K562 (cell line): ENCODE measurements at regions not wholly inside any gene's neighbourhood (a gene's known extent, or its start where the extent isn't known, plus 50 kb on each side); places are given as distances from the start of the nearest gene placed in this dataset.

Source experiments
- ELF1 ChIP-seq: fragments of 200-800 bp; sonication (Bioruptor generic); IDR thresholded peaks from 2 replicates; pipeline ENCODE4 v1.6.1; 2016; ENCODE audit warnings: missing genetic modification characterization, missing compliant biosample characterization
- MAFK ChIP-seq: IDR thresholded peaks from 2 replicates; pipeline ENCODE4 v1.6.1; 2011; ENCODE audit warnings: low read length, improper control_type of control experiment
- POLR2A ChIP-seq: fragments of 450-650 bp; conservative IDR thresholded peaks from 2 replicates; pipeline ENCODE4 v1.6.1; 2016
- POLR2G ChIP-seq: fragments of 200-400 bp; formaldehyde crosslinking; IDR thresholded peaks from 2 replicates; pipeline ENCODE4 v1.6.1; 2017; ENCODE audit warnings: low read depth, mild to moderate bottlenecking, antibody characterized with exemption, low read length, moderate library complexity
- RBBP5 ChIP-seq: fragments of 200-600 bp; sonication (generic); IDR thresholded peaks from 2 replicates; pipeline ENCODE4 v1.6.1; 2012; ENCODE audit warnings: borderline replicate concordance, mild to moderate bottlenecking, low read length, control low read depth, inconsistent platforms; ENCODE audit not compliant: insufficient read depth, poor library complexity, severe bottlenecking
- SMARCB1 ChIP-seq: IDR thresholded peaks from 2 replicates; pipeline ENCODE4 v1.6.1; 2011; ENCODE audit warnings: improper control_type of control experiment, low read depth; ENCODE audit not compliant: insufficient read length
- SMC3 ChIP-seq: conservative IDR thresholded peaks from 2 replicates; pipeline ENCODE4 v1.6.1; 2011; ENCODE audit warnings: low read depth, low read length, improper control_type of control experiment; ENCODE audit not compliant: insufficient read depth
- ZNF780A ChIP-seq: fragments of 250-450 bp; sonication (Bioruptor Pico); IDR thresholded peaks from 2 replicates; pipeline ENCODE4 v1.5.0; 2021; ENCODE audit warnings: mild to moderate bottlenecking
- TF ChIP-seq, protein P1 (sequence below), 3 experiments: IDR thresholded peaks in 2 of 3; conservative IDR thresholded peaks in 1 of 3; 2 replicates each; pipeline ENCODE4 v1.5.1; 2011 to 2012; ENCODE audit warnings: low read length in 3 of 3, mild to moderate bottlenecking in 3 of 3, control low read depth in 2 of 3, improper control_type of control experiment in 1 of 3, inconsistent platforms in 1 of 3, low read depth in 1 of 3, mixed read lengths in 1 of 3, moderate library complexity in 1 of 3; ENCODE audit not compliant: insufficient read depth in 2 of 3
- TF ChIP-seq, protein P2 (sequence below): sonication (generic); formaldehyde crosslinking; IDR thresholded peaks from 2 replicates; pipeline ENCODE4 v1.9.0; 2022; ENCODE audit warnings: mild to moderate bottlenecking, missing genetic modification reagents

DNA sequence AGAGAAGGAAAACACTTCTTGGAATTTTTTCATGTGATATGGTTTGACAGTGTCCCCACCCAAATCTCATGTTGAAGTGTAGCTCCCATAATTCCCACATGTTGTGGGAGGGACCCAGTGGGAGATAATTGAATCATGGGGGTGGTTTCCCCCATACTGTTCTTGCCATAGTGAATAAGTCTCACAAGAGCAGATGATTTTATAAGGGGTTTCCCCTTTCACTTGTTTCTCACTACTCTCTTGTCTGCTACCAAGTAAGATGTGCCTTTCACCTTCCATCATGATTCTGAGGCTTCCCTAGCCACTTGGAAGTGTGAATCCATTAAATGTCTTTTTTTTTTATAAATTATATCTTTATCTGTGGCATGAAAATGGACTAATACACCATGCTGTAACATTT lies 250.7 kb downstream of the LPIN1 start:
- no peak for TF ChIP-seq ELF1 (tag)
- TF ChIP-seq, protein P1, sequence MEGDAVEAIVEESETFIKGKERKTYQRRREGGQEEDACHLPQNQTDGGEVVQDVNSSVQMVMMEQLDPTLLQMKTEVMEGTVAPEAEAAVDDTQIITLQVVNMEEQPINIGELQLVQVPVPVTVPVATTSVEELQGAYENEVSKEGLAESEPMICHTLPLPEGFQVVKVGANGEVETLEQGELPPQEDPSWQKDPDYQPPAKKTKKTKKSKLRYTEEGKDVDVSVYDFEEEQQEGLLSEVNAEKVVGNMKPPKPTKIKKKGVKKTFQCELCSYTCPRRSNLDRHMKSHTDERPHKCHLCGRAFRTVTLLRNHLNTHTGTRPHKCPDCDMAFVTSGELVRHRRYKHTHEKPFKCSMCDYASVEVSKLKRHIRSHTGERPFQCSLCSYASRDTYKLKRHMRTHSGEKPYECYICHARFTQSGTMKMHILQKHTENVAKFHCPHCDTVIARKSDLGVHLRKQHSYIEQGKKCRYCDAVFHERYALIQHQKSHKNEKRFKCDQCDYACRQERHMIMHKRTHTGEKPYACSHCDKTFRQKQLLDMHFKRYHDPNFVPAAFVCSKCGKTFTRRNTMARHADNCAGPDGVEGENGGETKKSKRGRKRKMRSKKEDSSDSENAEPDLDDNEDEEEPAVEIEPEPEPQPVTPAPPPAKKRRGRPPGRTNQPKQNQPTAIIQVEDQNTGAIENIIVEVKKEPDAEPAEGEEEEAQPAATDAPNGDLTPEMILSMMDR (IDR thresholded peaks at IDR 0.05 in 2 of 3, conservative IDR thresholded peaks at IDR 0.05 in 1 of 3; ENCODE audit: insufficient read depth in 2 of 3, low read depth in 1 of 3, low read length in 3 of 3): no peak
- no peak for TF ChIP-seq SMC3
- no peak for TF ChIP-seq MAFK
- no peak for TF ChIP-seq POLR2A
- no peak for TF ChIP-seq ZNF780A (CRISPR knock-in tag)
- TF ChIP-seq POLR2G: no peak
- TF ChIP-seq RBBP5: no peak
- TF ChIP-seq SMARCB1: no peak
- TF ChIP-seq, protein P2, sequence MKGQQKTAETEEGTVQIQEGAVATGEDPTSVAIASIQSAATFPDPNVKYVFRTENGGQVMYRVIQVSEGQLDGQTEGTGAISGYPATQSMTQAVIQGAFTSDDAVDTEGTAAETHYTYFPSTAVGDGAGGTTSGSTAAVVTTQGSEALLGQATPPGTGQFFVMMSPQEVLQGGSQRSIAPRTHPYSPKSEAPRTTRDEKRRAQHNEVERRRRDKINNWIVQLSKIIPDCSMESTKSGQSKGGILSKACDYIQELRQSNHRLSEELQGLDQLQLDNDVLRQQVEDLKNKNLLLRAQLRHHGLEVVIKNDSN: no peak
